ENCODE measurements at regions not wholly inside any gene's neighbourhood (a gene's known extent, or its start where the extent isn't known, plus 50 kb on each side); places are given as distances from the start of the nearest gene placed in this dataset.

DNA sequence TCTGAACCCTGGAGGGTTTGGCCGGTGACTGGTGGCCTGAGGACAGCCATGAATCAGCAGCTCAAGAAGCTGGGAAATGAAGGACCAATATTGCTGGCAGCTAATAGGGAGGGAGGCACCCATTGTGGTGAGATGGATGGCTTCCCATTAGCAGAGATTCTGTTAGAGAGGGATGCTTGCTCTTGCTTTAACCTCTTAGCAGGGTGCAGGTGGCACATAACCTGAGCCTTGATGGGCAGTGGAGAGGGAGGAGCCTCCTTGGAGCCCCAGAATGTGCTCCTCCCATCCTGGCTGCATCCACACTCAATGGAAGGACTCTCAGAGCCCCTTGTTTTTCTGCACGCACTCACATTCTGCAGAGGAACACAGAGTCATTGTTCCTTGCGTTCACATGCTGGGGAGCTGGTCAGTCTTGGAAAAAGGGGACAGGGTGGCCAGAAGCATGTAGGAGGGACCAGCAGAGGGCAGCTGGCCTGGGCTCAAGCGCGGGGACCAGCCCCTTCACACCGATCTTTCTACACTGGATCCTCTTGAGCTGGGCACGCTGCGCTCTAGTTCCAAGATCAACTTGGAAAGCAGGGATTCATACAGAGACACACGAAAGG lies 161.8 kb downstream of the MED10 start:
- TF ChIP-seq POLR2A (IDR thresholded peaks at IDR 0.05), result no peak
- TF ChIP-seq, protein P1, sequence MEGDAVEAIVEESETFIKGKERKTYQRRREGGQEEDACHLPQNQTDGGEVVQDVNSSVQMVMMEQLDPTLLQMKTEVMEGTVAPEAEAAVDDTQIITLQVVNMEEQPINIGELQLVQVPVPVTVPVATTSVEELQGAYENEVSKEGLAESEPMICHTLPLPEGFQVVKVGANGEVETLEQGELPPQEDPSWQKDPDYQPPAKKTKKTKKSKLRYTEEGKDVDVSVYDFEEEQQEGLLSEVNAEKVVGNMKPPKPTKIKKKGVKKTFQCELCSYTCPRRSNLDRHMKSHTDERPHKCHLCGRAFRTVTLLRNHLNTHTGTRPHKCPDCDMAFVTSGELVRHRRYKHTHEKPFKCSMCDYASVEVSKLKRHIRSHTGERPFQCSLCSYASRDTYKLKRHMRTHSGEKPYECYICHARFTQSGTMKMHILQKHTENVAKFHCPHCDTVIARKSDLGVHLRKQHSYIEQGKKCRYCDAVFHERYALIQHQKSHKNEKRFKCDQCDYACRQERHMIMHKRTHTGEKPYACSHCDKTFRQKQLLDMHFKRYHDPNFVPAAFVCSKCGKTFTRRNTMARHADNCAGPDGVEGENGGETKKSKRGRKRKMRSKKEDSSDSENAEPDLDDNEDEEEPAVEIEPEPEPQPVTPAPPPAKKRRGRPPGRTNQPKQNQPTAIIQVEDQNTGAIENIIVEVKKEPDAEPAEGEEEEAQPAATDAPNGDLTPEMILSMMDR (IDR thresholded peaks at IDR 0.05), result no peak
- TF ChIP-seq EP300 (IDR thresholded peaks at IDR 0.05; ENCODE audit: low read depth), result no peak
- TF ChIP-seq POLR2AphosphoS5 (IDR thresholded peaks at IDR 0.05), result no peak

All from transverse colon (tissue), 4 donors.